ENCODE measurements at regions not wholly inside any gene's neighbourhood (a gene's known extent, or its start where the extent isn't known, plus 50 kb on each side); places are given as distances from the start of the nearest gene placed in this dataset.

DNA sequence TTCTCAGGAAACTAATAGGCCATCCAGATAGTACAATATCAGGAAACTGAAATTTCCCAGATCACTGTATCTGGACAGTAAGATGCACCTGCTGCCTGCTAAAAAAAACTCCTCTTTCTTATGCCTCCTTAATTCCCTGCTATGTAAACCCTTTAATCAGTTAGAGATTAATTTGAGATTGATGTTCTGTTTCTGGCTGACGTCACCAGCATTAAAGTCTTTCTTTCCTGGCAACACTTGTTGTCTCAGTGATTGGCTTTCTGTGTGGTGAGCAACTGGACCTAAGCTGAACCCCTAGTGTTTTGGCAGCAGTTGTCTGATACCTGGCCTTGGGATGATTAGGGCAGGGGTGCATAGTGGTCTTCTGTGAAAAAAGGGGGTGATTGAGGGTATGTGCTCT lies 175.8 kb downstream of the TENT4A start:
- WGBS, 3 donors: 55 to 87% (median 73%) methylated on average over 1 of the region's 1 CpG
- no peak overlapping the region for H3K27ac ChIP-seq (ENCODE audit: low read depth in 1 of 3, low read length in 2 of 3)
- H3K9me3 ChIP-seq (ENCODE audit: control insufficient read depth in 2 of 2, insufficient read depth in 1 of 2, low read depth in 1 of 2, low read length in 1 of 2): peaks cover 1 to 23% of the 10 kb centered on the region in 2 donors
- no peaks in the 10 kb centered on the region for H3K36me3 ChIP-seq (ENCODE audit: control insufficient read depth in 3 of 3, insufficient read depth in 2 of 3, low read depth in 1 of 3, low read length in 3 of 3)
- H3K4me1 ChIP-seq (ENCODE audit: control insufficient read depth in 3 of 3, insufficient read depth in 2 of 3, low read depth in 1 of 3, low read length in 2 of 3): no peaks in the 10 kb centered on the region
- no peak overlapping the region for H3K4me3 ChIP-seq (ENCODE audit: low read depth in 1 of 3, low read length in 3 of 3)
- DNase-seq (no peak), FAIRE-seq (no peak)
- no peaks in the 10 kb centered on the region for H3K27me3 ChIP-seq (ENCODE audit: control insufficient read depth in 3 of 3, insufficient read depth in 3 of 3, low read length in 3 of 3)

DNA sequence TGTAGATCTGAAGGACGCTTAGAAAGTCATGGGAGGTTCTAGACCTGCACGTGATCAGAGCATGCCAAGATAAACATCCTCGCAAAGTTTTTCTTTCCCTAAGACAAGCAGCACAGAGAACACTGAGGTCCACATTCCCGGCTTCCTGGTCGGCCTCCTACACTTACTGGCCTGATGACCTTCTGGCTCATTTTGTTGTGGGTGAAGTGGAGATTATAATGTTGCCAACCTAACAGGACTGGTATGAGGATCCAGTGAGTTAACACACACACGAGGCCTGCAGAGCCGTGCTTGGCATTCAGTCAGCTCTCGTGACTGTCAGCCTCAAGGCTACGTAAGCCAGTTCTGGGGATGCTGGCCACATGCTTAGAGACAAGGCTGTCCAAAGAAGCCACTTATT lies 186.0 kb downstream of the TENT4A start:
- Histone ChIP-seq H3K27me3 (ENCODE audit: control insufficient read depth in 3 of 3, insufficient read depth in 3 of 3, low read length in 3 of 3) (no peaks in the 10 kb centered on the region), H3K4me1 (ENCODE audit: control insufficient read depth in 3 of 3, insufficient read depth in 2 of 3, low read depth in 1 of 3, low read length in 2 of 3) (no peaks in the 10 kb centered on the region), H3K36me3 (ENCODE audit: control insufficient read depth in 3 of 3, insufficient read depth in 2 of 3, low read depth in 1 of 3, low read length in 3 of 3) (no peaks in the 10 kb centered on the region), H3K9me3 (ENCODE audit: control insufficient read depth in 2 of 2, insufficient read depth in 1 of 2, low read depth in 1 of 2, low read length in 1 of 2) (no peaks in the 10 kb centered on the region), H3K27ac (ENCODE audit: low read depth in 1 of 3, low read length in 2 of 3) (no peak overlapping the region), H3K4me3 (ENCODE audit: low read depth in 1 of 3, low read length in 3 of 3) (no peak overlapping the region)
- 64 to 72% (median 67%) methylated on average over 9 of the region's 9 CpGs for WGBS, 3 donors
- DNase-seq: peak in 1 of 2 donors; percentile 2
- FAIRE-seq: no peak

DNA sequence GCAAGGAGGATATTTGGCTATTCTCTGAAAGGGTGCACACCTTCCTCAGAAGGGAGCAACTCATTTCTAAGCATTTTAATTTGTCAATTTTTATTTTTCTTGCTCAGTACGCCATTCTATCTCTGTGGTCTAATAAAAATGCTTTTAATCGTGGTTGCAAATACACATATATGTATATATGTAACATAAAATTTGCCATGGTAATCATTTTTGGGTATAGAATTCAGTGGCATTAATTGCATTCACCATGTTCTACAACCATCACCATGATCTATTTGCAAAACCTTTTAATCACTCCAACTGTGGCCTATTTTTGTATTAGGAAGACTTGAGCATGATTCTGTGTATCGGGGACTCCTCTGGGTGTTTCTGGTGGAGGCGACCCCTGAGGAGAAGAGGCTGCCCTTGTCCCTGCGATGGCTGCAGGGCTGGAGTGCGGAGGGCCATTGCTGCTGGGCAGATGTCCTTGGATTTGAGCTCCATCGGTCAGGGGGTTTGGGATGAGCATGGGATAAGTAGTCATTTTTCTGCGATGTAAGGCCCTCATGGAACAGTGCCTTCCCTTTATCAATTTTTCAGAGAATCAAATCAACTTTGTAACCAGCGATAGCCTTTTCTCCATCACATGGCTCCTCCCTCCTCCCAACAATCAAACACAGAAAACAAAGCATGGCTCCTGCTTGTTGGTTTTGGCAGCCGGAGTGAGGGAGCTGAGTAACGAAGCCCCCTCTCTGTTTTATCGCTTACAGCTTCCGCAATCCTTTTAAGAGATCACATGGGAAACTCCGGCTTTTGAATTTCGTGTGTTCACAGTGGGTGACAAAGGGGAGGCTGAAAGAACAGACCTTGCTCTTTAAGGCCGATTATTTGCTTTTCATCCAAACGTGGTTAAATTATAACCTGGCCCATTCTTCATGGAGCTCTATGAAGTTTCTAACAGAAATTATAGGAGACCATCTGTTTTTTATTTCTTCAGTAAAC lies 187.3 kb downstream of the TENT4A start:
- Histone ChIP-seq H3K9me3 (ENCODE audit: control insufficient read depth in 2 of 2, insufficient read depth in 1 of 2, low read depth in 1 of 2, low read length in 1 of 2) (no peaks in the 10 kb centered on the region), H3K27me3 (ENCODE audit: control insufficient read depth in 3 of 3, insufficient read depth in 3 of 3, low read length in 3 of 3) (no peaks in the 10 kb centered on the region), H3K27ac (ENCODE audit: low read depth in 1 of 3, low read length in 2 of 3) (peak overlapping the region in 1 of 3 donors; percentile 32), H3K4me1 (ENCODE audit: control insufficient read depth in 3 of 3, insufficient read depth in 2 of 3, low read depth in 1 of 3, low read length in 2 of 3) (no peaks in the 10 kb centered on the region), H3K4me3 (ENCODE audit: low read depth in 1 of 3, low read length in 3 of 3) (no peak overlapping the region), H3K36me3 (ENCODE audit: control insufficient read depth in 3 of 3, insufficient read depth in 2 of 3, low read depth in 1 of 3, low read length in 3 of 3) (no peaks in the 10 kb centered on the region)
- 48 to 73% (median 59%) methylated on average over 17 of the region's 17 CpGs for WGBS, 3 donors
- no peak for FAIRE-seq
- peak; percentile 15 to 55 for DNase-seq

DNA sequence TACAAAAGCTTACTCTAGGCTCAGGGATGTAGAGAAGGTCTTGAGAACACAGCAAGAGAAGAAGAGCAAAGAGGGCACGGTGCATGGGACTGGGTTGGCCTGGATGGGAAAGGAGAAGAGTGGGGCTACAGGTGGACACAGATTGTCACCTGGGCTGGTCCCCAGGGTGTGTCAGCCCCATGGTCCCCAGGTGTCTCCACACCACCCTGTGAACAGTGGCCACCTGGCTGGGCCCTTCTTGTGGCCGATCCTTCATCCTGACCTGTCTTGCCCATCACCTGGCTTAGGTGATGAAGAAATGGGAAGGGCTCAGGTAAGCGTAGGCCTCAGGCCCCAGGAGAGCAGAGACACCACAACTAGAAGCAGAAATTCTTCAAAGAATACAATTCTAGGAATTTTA lies 188.9 kb downstream of the TENT4A start:
- Histone ChIP-seq H3K9me3 (ENCODE audit: control insufficient read depth in 2 of 2, insufficient read depth in 1 of 2, low read depth in 1 of 2, low read length in 1 of 2) (no peaks in the 10 kb centered on the region), H3K36me3 (ENCODE audit: control insufficient read depth in 3 of 3, insufficient read depth in 2 of 3, low read depth in 1 of 3, low read length in 3 of 3) (no peaks in the 10 kb centered on the region), H3K27me3 (ENCODE audit: control insufficient read depth in 3 of 3, insufficient read depth in 3 of 3, low read length in 3 of 3) (no peaks in the 10 kb centered on the region), H3K27ac (ENCODE audit: low read depth in 1 of 3, low read length in 2 of 3) (no peak overlapping the region), H3K4me1 (ENCODE audit: control insufficient read depth in 3 of 3, insufficient read depth in 2 of 3, low read depth in 1 of 3, low read length in 2 of 3) (no peaks in the 10 kb centered on the region), H3K4me3 (ENCODE audit: low read depth in 1 of 3, low read length in 3 of 3) (no peak overlapping the region)
- DNase-seq: no peak
- FAIRE-seq: no peak
- 76 to 92% (median 90%) methylated on average over 3 of the region's 3 CpGs for WGBS, 3 donors

DNA sequence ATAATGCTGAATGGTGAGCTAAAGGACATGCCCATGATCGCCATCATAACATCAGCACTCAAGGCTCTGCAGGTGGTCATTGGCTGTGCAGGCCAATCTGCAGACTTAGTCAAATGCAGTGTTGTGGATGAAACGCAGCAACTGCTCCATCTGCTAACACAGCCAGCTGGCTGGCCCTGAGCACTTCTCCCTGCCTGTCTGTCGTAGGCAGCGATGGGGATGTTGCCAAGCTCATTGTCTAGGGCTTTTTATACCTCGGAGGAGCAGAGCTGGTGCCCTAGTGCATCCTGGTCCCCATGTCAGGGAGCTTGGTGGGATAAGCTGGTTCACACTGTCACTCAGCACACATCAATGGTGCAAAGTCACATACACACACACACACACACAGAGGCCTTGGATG lies 189.4 kb downstream of the TENT4A start:
- DNase-seq (no peak), FAIRE-seq (no peak)
- Histone ChIP-seq H3K27me3 (ENCODE audit: control insufficient read depth in 3 of 3, insufficient read depth in 3 of 3, low read length in 3 of 3) (no peaks in the 10 kb centered on the region), H3K36me3 (ENCODE audit: control insufficient read depth in 3 of 3, insufficient read depth in 2 of 3, low read depth in 1 of 3, low read length in 3 of 3) (no peaks in the 10 kb centered on the region), H3K4me1 (ENCODE audit: control insufficient read depth in 3 of 3, insufficient read depth in 2 of 3, low read depth in 1 of 3, low read length in 2 of 3) (no peaks in the 10 kb centered on the region), H3K27ac (ENCODE audit: low read depth in 1 of 3, low read length in 2 of 3) (no peak overlapping the region), H3K4me3 (ENCODE audit: low read depth in 1 of 3, low read length in 3 of 3) (no peak overlapping the region), H3K9me3 (ENCODE audit: control insufficient read depth in 2 of 2, insufficient read depth in 1 of 2, low read depth in 1 of 2, low read length in 1 of 2) (no peaks in the 10 kb centered on the region)
- WGBS, 3 donors: 85 to 86% (median 85%) methylated on average over 5 of the region's 5 CpGs

DNA sequence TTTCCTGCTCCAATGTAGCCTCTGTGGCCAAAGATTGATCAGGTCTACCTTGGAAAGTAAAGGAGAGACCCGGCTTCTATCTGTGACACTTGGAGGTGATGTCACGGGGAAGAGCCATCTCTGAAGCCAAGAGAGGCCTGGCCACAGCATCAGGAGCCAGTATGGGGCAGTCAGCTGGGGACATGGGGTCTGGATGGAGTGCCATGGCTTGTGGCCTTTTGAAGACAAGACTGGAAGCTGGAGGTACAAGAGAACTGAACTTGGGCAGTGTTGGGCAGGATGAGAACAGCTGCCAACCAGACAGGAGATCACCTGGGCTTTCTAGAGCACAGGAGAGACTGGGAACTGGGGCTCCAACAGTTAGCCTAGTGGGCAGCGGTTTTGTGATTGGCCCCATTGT lies 190.7 kb downstream of the TENT4A start:
- WGBS, 3 donors: 42 to 56% (median 52%) methylated on average over 3 of the region's 3 CpGs
- H3K4me3 ChIP-seq (ENCODE audit: low read depth in 1 of 3, low read length in 3 of 3): no peak overlapping the region
- H3K27me3 ChIP-seq (ENCODE audit: control insufficient read depth in 3 of 3, insufficient read depth in 3 of 3, low read length in 3 of 3): no peaks in the 10 kb centered on the region
- no peaks in the 10 kb centered on the region for H3K4me1 ChIP-seq (ENCODE audit: control insufficient read depth in 3 of 3, insufficient read depth in 2 of 3, low read depth in 1 of 3, low read length in 2 of 3)
- H3K9me3 ChIP-seq (ENCODE audit: control insufficient read depth in 2 of 2, insufficient read depth in 1 of 2, low read depth in 1 of 2, low read length in 1 of 2): no peaks in the 10 kb centered on the region
- H3K27ac ChIP-seq (ENCODE audit: low read depth in 1 of 3, low read length in 2 of 3): no peak overlapping the region
- no peak for DNase-seq
- H3K36me3 ChIP-seq (ENCODE audit: control insufficient read depth in 3 of 3, insufficient read depth in 2 of 3, low read depth in 1 of 3, low read length in 3 of 3): no peaks in the 10 kb centered on the region
- no peak for FAIRE-seq

DNA sequence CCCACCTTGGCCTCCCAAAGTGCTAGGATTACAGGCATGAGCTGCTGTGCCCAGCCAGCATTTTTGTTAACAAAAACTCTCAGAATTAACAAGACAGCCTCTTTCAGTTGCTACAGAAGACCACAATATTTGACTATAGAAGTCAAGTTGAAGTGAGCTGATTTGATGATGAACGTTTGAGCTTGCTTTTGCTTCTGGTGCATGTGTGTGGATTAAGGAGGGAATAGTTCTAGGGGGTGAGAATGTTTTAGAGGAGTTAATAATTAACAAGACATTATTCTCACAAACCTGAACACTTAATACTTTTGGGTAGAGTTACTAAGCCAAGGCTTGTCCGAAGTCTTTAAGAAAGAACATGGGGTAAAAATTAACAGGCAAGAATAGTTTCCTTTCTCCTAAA lies 191.6 kb downstream of the TENT4A start:
- DNase-seq: no peak
- no peaks in the 10 kb centered on the region for H3K36me3 ChIP-seq (ENCODE audit: control insufficient read depth in 3 of 3, insufficient read depth in 2 of 3, low read depth in 1 of 3, low read length in 3 of 3)
- no peaks in the 10 kb centered on the region for H3K27me3 ChIP-seq (ENCODE audit: control insufficient read depth in 3 of 3, insufficient read depth in 3 of 3, low read length in 3 of 3)
- WGBS, 3 donors: 15 to 61% (median 42%) methylated on average over 2 of the region's 2 CpGs
- no peak overlapping the region for H3K27ac ChIP-seq (ENCODE audit: low read depth in 1 of 3, low read length in 2 of 3)
- no peaks in the 10 kb centered on the region for H3K4me1 ChIP-seq (ENCODE audit: control insufficient read depth in 3 of 3, insufficient read depth in 2 of 3, low read depth in 1 of 3, low read length in 2 of 3)
- H3K9me3 ChIP-seq (ENCODE audit: control insufficient read depth in 2 of 2, insufficient read depth in 1 of 2, low read depth in 1 of 2, low read length in 1 of 2): no peaks in the 10 kb centered on the region
- no peak overlapping the region for H3K4me3 ChIP-seq (ENCODE audit: low read depth in 1 of 3, low read length in 3 of 3)
- FAIRE-seq: no peak

DNA sequence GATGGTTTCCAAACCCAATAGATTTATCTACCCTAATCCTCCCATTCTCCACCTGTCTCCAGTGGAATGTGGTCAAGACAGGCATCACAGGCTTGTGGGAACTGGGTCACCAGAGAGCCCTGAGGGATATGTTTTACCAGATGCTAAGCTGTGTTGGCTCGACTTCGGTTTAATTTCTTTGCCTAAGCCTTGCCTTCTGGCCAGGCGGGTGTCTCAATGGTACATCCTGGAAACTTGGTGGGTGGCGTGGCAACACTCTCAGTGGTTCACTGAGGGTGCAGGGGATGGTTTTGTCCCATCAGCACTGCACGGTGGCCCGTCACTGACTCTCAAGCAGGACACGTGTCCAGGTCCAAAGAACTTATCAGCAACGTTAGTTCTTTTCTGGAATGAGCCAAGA lies 192.2 kb downstream of the TENT4A start:
- DNase-seq (no peak), FAIRE-seq (no peak)
- Histone ChIP-seq H3K27ac (ENCODE audit: low read depth in 1 of 3, low read length in 2 of 3) (no peak overlapping the region), H3K9me3 (ENCODE audit: control insufficient read depth in 2 of 2, insufficient read depth in 1 of 2, low read depth in 1 of 2, low read length in 1 of 2) (no peaks in the 10 kb centered on the region), H3K36me3 (ENCODE audit: control insufficient read depth in 3 of 3, insufficient read depth in 2 of 3, low read depth in 1 of 3, low read length in 3 of 3) (no peaks in the 10 kb centered on the region), H3K4me3 (ENCODE audit: low read depth in 1 of 3, low read length in 3 of 3) (no peak overlapping the region), H3K4me1 (ENCODE audit: control insufficient read depth in 3 of 3, insufficient read depth in 2 of 3, low read depth in 1 of 3, low read length in 2 of 3) (no peaks in the 10 kb centered on the region), H3K27me3 (ENCODE audit: control insufficient read depth in 3 of 3, insufficient read depth in 3 of 3, low read length in 3 of 3) (no peaks in the 10 kb centered on the region)
- WGBS, 3 donors: 64 to 78% (median 74%) methylated on average over 8 of the region's 8 CpGs

DNA sequence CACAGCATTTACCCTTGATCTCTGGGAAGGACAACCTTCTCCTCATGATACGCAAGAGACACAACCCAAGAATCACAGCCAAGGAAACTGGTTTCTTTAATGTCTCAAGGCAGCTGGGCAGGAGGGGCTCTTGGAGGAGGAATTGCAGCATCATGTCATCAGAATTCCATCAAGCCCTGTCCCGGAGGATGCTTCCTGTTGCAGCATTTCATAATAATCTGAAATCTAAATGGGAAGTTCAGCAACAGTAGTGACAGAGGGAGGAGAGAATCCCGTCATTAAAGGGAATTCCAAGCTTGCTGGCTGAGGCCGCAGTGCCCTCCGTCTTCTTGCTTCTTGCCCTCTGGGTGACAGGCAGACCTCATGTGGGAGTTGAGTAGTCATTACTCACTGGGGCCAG lies 192.7 kb downstream of the TENT4A start:
- no peak overlapping the region for H3K27ac ChIP-seq (ENCODE audit: low read depth in 1 of 3, low read length in 2 of 3)
- H3K27me3 ChIP-seq (ENCODE audit: control insufficient read depth in 3 of 3, insufficient read depth in 3 of 3, low read length in 3 of 3): no peaks in the 10 kb centered on the region
- no peaks in the 10 kb centered on the region for H3K9me3 ChIP-seq (ENCODE audit: control insufficient read depth in 2 of 2, insufficient read depth in 1 of 2, low read depth in 1 of 2, low read length in 1 of 2)
- H3K4me1 ChIP-seq (ENCODE audit: control insufficient read depth in 3 of 3, insufficient read depth in 2 of 3, low read depth in 1 of 3, low read length in 2 of 3): no peaks in the 10 kb centered on the region
- WGBS, 3 donors: 85 to 88% (median 88%) methylated on average over 5 of the region's 5 CpGs
- no peak for DNase-seq
- FAIRE-seq: no peak
- no peaks in the 10 kb centered on the region for H3K36me3 ChIP-seq (ENCODE audit: control insufficient read depth in 3 of 3, insufficient read depth in 2 of 3, low read depth in 1 of 3, low read length in 3 of 3)
- H3K4me3 ChIP-seq (ENCODE audit: low read depth in 1 of 3, low read length in 3 of 3): no peak overlapping the region
